Inflammatory macrophage (primary cell): ENCODE measurements at regions not wholly inside any gene's neighbourhood (a gene's known extent, or its start where the extent isn't known, plus 50 kb on each side); places are given as distances from the start of the nearest gene placed in this dataset.
A peak's percentile ranks its signal among the peaks of the same experiment; 100 is the strongest.

Experiments
- DNase-seq, 2 donors: peaks; one replicate each; pipeline ENCODE4 v3.0.0-alpha.2; 2020 to 2022

DNA sequence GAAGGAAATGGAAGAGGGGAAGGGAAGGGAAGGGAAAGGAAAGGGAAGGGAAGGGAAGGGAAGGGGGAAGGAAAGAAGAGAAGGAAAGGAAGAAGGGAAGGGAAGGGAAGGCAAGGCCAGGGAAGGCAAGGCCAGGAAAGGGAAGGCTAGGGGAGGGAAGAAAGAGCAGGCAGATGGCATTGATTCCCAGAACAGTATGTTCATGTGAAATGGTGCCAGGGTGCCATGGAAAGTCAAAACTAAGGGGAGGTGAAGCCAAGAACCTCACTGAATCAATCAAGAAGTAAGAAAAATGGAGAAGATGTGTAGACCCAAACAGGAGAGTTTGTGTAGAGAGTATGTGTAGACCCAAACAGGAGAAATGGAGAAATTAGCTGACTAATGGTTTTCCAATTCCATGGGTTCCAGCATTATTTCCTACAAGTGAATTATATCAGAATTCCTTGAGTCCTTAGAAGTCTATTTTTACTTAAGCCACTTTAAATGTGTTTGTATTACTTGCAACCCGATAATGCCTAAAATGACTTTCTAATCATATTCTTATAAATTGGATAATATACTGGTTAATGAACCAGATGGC, 367.6 kb downstream of the TXNL1 start:
- no peak for DNase-seq

DNA sequence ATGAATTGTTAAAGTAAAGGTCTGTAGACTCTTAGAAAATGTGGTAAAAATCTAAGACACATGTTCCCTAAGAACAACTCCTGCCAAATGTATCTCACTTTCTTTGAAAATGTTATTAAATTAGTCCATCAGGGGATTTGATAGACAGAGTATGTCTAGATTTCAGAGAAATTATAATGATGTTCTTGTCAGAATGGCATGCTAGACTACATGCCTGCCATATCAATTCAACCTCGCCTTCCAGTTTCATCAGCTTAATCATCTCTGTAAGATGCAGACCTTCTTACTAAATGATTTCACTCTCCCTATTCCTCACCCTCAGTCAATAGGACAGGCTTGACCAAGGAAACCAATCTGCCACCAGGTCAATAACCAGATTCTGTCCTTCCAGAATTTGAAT, 368.4 kb downstream of the TXNL1 start:
- no peak for DNase-seq

- DNase-seq = no peak
These were observed 369.4 kb downstream of the TXNL1 start for GRCh38 chr18:56268952-56269351.

DNA sequence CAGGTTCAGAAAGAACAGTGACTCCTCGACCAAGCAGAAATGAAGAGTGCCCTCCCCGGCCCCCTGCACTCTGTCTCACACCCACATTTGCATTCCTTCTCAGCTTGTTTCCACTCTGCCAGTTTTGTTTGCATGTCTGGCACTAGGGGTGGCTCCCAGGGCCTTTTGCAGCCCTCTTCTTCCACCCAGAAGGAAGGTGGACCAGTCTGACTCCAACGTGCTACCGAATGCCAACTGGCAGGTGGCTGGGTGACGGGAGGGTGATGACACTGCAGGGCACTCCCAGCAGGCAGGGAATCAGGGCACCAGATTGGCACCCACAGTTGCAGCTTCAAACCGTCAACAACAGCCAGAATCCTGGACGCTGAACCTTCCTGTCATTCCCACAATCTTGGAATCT, 371.1 kb downstream of the TXNL1 start:
- DNase-seq = no peak

DNA sequence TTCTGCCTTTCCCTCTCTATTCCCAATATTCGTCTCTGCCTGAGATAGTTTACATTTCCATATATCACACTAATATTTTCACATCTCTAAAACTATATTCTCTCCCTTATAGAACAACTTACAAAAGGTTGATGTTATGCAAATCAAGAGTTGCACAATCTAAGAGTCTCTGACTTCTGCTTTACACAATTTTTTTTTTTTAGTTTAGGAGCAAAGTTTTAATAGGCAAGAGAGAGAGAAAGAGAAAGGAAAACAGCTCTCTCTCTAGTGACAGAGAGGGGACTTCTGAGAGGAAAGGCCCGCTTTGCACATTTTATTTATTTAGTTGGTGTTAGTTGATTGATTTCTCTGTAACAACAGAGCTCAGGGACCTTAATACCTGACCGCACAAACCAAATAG, 380.2 kb downstream of the TXNL1 start:
- DNase-seq = peak; percentile 47 to 84

DNA sequence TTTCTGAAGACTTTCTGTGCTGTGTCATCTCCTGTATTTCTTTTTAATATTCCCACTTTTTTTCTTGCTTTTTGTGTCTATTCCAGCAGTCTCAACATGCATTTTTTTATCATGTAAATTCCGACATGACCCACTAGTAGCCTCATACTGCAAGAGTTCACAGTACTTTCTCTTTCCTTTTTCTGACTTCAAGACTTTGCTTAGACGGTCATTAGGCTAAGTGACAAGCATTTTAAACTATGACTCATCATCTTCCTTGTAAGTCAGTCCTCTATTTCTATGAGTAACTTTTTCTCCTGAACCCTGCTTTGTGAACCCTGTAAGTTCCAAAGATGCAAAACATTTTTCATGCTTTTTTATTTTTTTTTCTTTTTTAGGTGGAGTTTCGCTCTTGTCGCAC, 381.2 kb downstream of the TXNL1 start:
- peak; percentile 53 to 70 for DNase-seq

DNA sequence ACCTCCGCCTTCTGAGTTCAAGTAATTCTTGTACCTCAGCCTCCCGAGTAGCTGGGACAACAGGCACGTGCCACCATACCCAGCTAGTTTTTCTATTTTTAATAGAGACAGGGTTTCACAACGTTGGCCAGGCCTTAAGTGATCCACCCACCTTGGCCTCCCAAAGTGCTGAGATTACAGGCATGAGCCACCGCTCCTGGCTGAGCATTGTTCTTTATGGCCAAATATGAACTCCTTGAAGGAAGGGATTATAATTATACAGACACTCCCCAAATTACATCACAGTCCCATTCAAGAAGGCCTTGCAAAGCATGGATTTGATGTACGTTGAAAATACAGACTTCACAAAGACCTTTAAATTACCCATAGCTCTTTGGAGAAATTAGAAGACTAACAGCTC, 381.7 kb downstream of the TXNL1 start:
- no peak for DNase-seq

DNA sequence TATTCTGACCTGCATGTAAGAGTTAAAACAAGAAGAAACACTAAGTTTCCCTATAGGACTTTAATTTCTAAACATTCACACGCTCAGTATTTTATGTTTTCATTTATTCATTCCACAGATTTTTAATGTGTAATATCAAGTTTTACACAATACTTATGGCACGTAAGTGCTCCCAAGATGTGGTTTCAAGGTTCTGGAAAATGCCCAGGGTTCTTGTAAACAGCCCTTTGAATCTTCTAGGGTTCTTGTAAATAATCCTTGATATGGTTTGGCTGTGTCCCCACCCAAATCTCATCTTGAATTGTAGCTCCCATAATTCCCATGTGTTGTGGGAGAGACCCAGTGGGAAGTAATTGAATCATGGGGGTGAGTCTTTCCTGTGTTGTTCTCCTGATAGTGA, 383.0 kb downstream of the TXNL1 start:
- DNase-seq = no peak

- DNase-seq = no peak
These were observed 385.9 kb downstream of the TXNL1 start for GRCh38 chr18:56252456-56252855.

- no peak for DNase-seq
These were observed 389.7 kb downstream of the TXNL1 start for GRCh38 chr18:56248610-56249235.

GRCh38 chr18:56246916-56247315, 391.5 kb downstream of the TXNL1 start:
- no peak for DNase-seq

DNA sequence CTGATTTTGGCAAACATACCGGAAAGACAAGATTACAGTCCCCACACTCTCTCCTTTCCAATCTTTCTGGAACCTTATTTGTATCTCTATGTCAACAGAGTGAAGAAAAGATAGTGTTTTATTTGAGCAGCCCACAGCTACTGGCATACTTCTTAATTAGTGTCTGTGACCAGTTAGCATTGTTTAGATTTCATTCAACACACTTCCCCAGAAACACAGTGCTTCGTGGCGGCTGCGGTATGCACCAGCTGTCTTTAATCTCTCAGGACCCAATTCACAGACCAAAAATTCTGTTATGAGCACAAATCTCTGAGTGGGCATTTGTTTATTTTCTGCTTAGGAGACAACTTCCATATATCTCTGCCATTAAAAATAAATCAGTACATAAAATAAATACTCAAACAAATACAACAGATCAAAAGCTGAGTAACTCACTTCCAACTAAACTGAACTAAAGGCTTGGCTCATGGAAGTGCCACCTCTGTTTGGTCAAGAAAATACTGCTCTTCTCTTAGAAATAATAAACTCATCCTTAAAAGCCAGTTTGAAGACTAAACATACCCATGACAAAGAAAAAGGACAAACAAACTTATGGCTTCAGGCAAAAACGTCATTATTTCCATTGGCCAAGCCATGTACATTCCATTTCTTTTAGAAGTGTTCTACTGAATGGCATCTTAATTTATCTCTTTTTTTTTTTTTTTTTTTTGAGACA, 392.4 kb downstream of the TXNL1 start:
- DNase-seq = no peak

DNA sequence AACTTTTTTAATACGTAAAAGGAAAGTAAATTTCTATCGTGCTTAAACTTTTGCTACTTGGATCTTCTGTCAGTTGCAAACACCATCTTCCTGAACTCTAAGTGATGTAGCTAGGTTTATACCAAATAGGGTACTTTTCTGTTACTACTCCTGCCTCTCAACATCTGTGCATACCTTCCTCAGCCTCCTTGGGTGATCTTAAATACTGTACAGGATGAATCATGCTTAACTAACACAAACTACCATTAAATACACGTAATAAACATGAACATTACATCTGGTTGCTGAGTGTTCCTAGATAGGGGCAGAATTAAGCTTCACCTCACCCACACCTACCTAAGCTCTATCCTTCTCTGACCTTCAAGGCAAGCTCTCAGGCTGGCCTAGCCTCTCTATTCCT, 398.0 kb downstream of the TXNL1 start:
- DNase-seq = no peak

- peak; percentile 40 to 62 for DNase-seq
These were observed 399.8 kb downstream of the TXNL1 start for GRCh38 chr18:56238576-56238975.

DNA sequence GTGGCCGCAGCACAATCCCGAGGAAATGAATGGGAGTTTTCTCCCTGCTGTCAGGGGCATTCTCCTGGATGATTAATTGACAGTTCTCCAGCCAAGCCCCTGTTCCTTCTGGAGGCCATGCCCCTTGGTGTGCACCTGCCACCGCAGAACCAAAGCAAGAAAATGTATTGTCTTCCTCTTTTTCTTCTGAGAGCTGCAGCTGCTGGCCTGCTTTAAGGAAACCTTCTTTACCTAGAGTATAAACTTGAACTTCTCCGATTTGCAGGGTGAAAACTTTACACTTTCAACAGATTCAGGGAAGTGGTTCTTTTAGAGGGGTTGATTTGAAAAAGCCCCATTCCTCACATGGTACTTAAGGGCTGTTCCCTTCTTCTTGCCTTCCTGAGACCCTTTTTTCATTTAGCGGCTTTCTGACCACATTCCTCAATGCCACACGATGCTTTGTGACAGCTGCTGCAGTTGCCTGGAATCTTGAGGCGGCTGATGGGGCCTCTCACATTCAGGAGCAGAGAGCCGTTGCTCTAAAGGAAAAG, 402.8 kb downstream of the TXNL1 start:
- DNase-seq = no peak

DNA sequence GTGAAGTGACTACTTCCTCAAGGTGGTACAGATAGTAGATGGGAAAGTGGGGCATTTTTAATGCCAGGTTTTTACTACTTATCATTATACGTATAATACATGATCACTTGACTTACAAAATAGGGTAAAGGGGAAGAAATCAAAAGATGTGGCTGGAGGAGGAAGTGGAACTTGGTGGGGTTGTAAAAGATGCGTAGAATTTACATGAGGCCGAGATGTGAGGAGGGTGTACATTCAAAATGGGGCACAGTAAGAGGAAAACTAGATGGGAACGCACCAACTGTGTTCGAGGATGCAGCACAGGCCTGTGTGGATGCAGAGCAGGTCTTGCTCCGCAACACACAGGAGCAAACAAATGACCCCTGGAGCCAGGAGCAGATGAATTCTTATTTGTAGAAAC, 403.3 kb downstream of the TXNL1 start:
- no peak for DNase-seq

DNA sequence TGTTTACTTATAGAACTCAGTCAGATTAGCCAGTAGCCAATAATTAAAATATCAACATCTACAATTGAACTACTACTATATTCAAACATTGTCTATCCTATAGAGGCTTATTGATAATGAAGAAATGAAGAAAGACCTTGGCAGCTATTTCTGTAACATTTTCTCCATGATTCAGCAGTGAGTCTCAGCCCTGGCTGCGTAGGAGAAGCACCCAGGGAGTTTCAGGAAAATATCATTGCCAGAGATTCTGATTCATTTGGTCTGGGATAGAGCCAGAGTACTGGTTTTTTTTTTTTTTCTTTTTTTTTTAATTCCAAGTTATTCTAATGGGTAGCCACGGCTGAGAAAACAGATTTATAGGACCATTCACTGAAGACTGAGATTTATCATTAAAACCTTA, 404.8 kb downstream of the TXNL1 start:
- DNase-seq = no peak

DNA sequence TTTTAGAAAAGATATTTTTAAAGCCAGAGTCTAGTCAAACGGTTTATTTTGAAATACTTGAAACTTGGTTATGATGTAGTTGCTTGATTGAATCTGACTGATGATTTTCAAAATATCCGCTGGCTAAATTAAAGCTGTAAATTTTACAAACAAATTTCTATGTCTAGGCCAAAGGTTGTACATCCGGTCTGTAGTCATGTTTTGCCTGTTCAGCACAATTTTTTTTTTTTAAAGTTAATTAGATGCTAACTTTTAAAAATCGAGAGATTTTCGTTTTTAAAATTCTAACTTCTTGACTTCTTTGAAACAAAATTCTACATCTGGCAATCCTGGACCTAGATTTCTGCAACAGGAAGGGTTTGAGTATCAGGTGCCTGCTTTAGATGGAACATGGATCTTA, 412.4 kb downstream of the TXNL1 start:
- DNase-seq = no peak

GRCh38 chr18:56224669-56225561, 413.5 kb downstream of the TXNL1 start:
- DNase-seq = no peak

DNA sequence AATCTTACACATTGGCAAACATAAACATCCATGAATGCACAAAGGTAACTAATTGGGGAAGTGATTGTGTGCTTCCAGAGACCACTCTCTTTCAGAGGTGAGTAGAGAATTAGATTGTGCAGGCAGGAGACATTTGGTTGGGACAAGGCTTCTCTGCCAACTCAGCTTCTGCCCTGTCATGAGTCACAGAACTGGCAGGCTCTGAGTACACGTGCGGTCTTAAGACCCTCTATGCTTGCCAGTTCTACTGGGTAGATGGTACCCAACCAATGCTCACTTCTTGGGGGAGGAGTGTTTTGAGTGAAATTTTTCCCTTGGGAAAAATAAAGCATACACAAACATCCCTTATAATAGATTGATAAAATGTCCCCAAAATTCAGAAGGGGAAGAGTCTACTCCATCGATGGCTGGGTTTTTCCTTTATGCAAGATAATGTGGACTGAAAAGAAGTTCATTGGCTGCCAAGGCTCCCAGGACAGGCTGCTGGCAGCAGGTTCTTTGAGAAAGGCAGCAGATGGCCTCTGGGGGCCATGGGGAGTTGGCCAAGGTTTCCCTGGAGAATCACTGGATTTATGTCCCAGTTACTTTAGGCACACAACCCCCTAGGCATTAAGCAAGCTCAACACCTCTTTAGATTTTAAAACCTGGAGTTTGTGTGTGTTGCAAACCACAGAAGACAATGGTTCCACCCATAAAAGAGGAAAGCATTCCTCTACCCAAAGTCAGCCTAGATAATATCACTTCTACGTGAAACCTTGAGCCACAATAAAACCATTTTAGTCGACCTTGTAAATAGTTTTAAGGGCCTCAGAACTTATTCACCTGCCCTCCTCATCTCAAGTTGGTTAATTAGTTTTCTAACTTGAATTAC, 417.0 kb downstream of the TXNL1 start:
- no peak for DNase-seq

DNA sequence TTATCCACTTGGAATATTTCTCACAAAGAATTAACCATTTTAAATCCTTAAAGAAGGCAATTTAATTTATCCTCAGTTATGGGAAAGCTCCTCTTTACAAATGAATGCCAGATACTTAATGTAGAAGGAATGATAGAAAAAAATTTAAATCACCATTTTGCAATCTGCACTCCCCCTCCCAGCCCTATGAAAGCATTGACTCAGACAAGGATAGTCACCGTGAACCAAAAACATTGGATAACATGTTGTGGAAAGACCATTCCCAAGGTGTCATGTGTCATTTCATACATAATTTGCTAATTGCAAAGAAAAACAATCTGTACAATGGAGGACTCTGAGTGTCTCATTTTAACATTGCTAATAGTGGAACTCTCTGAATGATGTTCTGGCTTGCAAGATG, 421.0 kb downstream of the TXNL1 start:
- no peak for DNase-seq

- DNase-seq = no peak
These were observed 423.7 kb downstream of the TXNL1 start for GRCh38 chr18:56214706-56215105.
